Stomach (tissue), 8 donors: ENCODE measurements at regions not wholly inside any gene's neighbourhood (a gene's known extent, or its start where the extent isn't known, plus 50 kb on each side); places are given as distances from the start of the nearest gene placed in this dataset.

Experiments
- DNase-seq, 2 donors: peaks; one replicate each; pipeline versions ENCODE4 v3.0.0 to v3.0.0-alpha.2; 2013 to 2019
- H3K27ac ChIP-seq, 5 donors: fragments of 200-600 bp in 4 of 5; sonication (generic) in 4 of 5; one replicate each; pipeline ENCODE4 v1.5.1; 2013 to 2019; ENCODE audit warnings: mild to moderate bottlenecking in 1 of 5, moderate library complexity in 1 of 5
- H3K27me3 ChIP-seq, 3 donors: fragments of 200-600 bp; sonication (generic); one replicate each; pipeline ENCODE4 v1.5.1; 2017 to 2019; ENCODE audit warnings: mixed run types in 1 of 3
- H3K36me3 ChIP-seq, 4 donors: fragments of 200-600 bp; sonication (generic); 1 replicate in 3 of 4; 2 replicates in 1 of 4; pipeline ENCODE4 v1.5.1; 2016 to 2019
- H3K4me1 ChIP-seq, 4 donors: fragments of 200-600 bp; sonication (generic); one replicate each; pipeline ENCODE4 v1.5.1; 2016 to 2019
- H3K4me3 ChIP-seq, 4 donors: fragments of 200-600 bp; sonication (generic) in 3 of 4; one replicate each; pipeline ENCODE4 v1.5.1; 2016 to 2019; ENCODE audit warnings: mild to moderate bottlenecking in 1 of 4
- H3K9me3 ChIP-seq, 4 donors: fragments of 200-600 bp; sonication (generic); one replicate each; pipeline ENCODE4 v1.5.1; 2016 to 2019
- CTCF ChIP-seq, 7 experiments: fragments of 450-650 bp in 4 of 7; fragments of 200-600 bp in 3 of 7; sonication (generic) in 3 of 7; IDR thresholded peaks; one replicate each; pipeline ENCODE4 v1.5.1; 2016 to 2019; ENCODE audit warnings: antibody characterized with exemption in 7 of 7, control low read depth in 2 of 7, mild to moderate bottlenecking in 1 of 7
- EP300 ChIP-seq: sonication (generic); formaldehyde crosslinking; IDR thresholded peaks from one replicate; pipeline ENCODE4 v1.6.1; 2017; ENCODE audit warnings: antibody characterized with exemption
- POLR2A ChIP-seq, 4 donors: fragments of 450-650 bp; IDR thresholded peaks; one replicate each; pipeline ENCODE4 v1.6.1; 2016; ENCODE audit warnings: antibody characterized with exemption in 4 of 4, control low read depth in 2 of 4, mild to moderate bottlenecking in 1 of 4, moderate library complexity in 1 of 4
- POLR2AphosphoS5 ChIP-seq, 3 donors: sonication (generic); formaldehyde crosslinking; IDR thresholded peaks; one replicate each; pipeline ENCODE4 v1.6.1; 2016; ENCODE audit warnings: antibody characterized with exemption in 3 of 3
- WGBS, 5 donors: extraction: QIAGEN DNeasy Blood & Tissue Kit in 3 of 5; methylation state at CpG; one replicate each; pipeline versions ENCODE4 v1.1.5 to v1.1.7; 2013 to 2018; 5-methylcytosine and 5-hydroxymethylcytosine counted together
- intact Hi-C: fragments of 100-400 bp; cut with DNase I; formaldehyde crosslinking; loops from one replicate; pipeline ENCODE4 v1.15.1; 2023; ENCODE audit warnings: low total_unique reads
- donor health status: healthy with polysubstance abuse.
- donor health status: Bipolar disorder and iron deficiency.
- donor health status: healthy.

DNA sequence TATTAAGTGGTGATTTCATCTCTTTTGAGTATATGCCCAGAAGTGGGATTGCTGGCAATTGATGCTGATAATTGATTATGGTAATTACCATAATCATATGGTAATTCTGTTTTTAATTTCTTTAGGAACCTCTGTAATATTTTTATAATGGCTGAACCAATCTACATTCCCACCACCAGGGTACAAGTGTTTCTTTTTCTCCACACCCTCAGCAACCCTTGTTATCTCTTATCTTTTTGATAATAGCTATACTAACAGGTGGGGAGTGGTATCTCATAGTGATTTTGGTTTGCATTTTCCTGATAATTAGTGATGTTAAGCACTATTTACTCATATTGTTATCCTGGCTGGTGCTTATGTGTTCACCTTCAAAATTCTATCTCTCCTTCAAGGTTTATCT is 212.6 kb downstream of the FMR1NB start:
- Histone ChIP-seq H3K4me3 (no peak overlapping the region), H3K9me3 (no peaks in the 10 kb centered on the region), H3K27ac (no peak overlapping the region), H3K4me1 (no peaks in the 10 kb centered on the region), H3K36me3 (no peaks in the 10 kb centered on the region), H3K27me3 (no peaks in the 10 kb centered on the region)
- no peak for DNase-seq
- intact Hi-C loops: no loop called here
- TF ChIP-seq POLR2A (IDR thresholded peaks at IDR 0.05) (no peak), POLR2AphosphoS5 (IDR thresholded peaks at IDR 0.05) (no peak), EP300 (no peak)

GRCh38 chrX:148203531-148203930 is 222.4 kb downstream of the FMR1NB start:
- intact Hi-C loops: no loop called here
- 73 to 91% (median 75%) methylated on average over 3 of the region's 3 CpGs for WGBS, 5 donors

GRCh38 chrX:148204195-148204594 is 223.1 kb downstream of the FMR1NB start:
- no peaks in the 10 kb centered on the region for H3K27me3 ChIP-seq
- intact Hi-C loops: no loop called here
- 64 to 84% (median 67%) methylated on average over 1 of the region's 1 CpG for WGBS, 5 donors
- DNase-seq: no peak
- TF ChIP-seq POLR2AphosphoS5 (IDR thresholded peaks at IDR 0.05): no peak
- no peak for TF ChIP-seq EP300
- no peak for TF ChIP-seq POLR2A (IDR thresholded peaks at IDR 0.05)
- TF ChIP-seq CTCF (IDR thresholded peaks at IDR 0.05): no peak
- H3K9me3 ChIP-seq: no peaks in the 10 kb centered on the region
- H3K4me1 ChIP-seq: no peaks in the 10 kb centered on the region
- H3K4me3 ChIP-seq: no peak overlapping the region
- H3K27ac ChIP-seq: no peak overlapping the region
- no peaks in the 10 kb centered on the region for H3K36me3 ChIP-seq

More at GRCh38 chrX:148203531-148203930, 222.4 kb downstream of the FMR1NB start:
- no peaks in the 10 kb centered on the region for H3K4me1 ChIP-seq
- H3K9me3 ChIP-seq: no peaks in the 10 kb centered on the region
- DNase-seq: no peak
- no peak overlapping the region for H3K4me3 ChIP-seq
- TF ChIP-seq POLR2A (IDR thresholded peaks at IDR 0.05): no peak
- TF ChIP-seq CTCF (IDR thresholded peaks at IDR 0.05): no peak
- TF ChIP-seq POLR2AphosphoS5 (IDR thresholded peaks at IDR 0.05): no peak
- no peak for TF ChIP-seq EP300
- no peaks in the 10 kb centered on the region for H3K36me3 ChIP-seq
- H3K27ac ChIP-seq: no peak overlapping the region
- no peaks in the 10 kb centered on the region for H3K27me3 ChIP-seq

- Histone ChIP-seq H3K27ac (no peak overlapping the region), H3K9me3 (peaks cover 0 to 6% (median 0%) of the 10 kb centered on the region in 4 donors), H3K4me1 (no peaks in the 10 kb centered on the region), H3K4me3 (no peak overlapping the region), H3K27me3 (no peaks in the 10 kb centered on the region), H3K36me3 (no peaks in the 10 kb centered on the region)
- 33 to 85% (median 53%) methylated on average over 1 of the region's 1 CpG for WGBS, 5 donors
- intact Hi-C loops: no loop called here
- no peak for DNase-seq
- no peak for TF ChIP-seq POLR2AphosphoS5 (IDR thresholded peaks at IDR 0.05)
- TF ChIP-seq EP300: no peak
These were observed 233.6 kb downstream of the FMR1NB start for GRCh38 chrX:148214786-148215185.

GRCh38 chrX:148215726-148216125 is 234.6 kb downstream of the FMR1NB start:
- no peak overlapping the region for H3K27ac ChIP-seq
- H3K4me3 ChIP-seq: no peak overlapping the region
- DNase-seq: no peak
- no peaks in the 10 kb centered on the region for H3K9me3 ChIP-seq
- TF ChIP-seq EP300: no peak
- TF ChIP-seq POLR2AphosphoS5 (IDR thresholded peaks at IDR 0.05): no peak
- TF ChIP-seq CTCF (IDR thresholded peaks at IDR 0.05): no peak
- no peak for TF ChIP-seq POLR2A (IDR thresholded peaks at IDR 0.05)
- no peaks in the 10 kb centered on the region for H3K27me3 ChIP-seq
- 72 to 97% (median 83%) methylated on average over 3 of the region's 3 CpGs for WGBS, 5 donors
- H3K4me1 ChIP-seq: no peaks in the 10 kb centered on the region
- intact Hi-C loops: no loop called here
- no peaks in the 10 kb centered on the region for H3K36me3 ChIP-seq
